ENCODE measurements at regions not wholly inside any gene's neighbourhood (a gene's known extent, or its start where the extent isn't known, plus 50 kb on each side); places are given as distances from the start of the nearest gene placed in this dataset.

GRCh38 chr15:94804613-94805012, 573.3 kb downstream of the MCTP2 start:
- TF ChIP-seq CTCF (IDR thresholded peaks at IDR 0.05) = no peak
- no peak for TF ChIP-seq POLR2A (IDR thresholded peaks at IDR 0.05)
